Tibial nerve (tissue), 4 donors: ENCODE measurements at regions not wholly inside any gene's neighbourhood (a gene's known extent, or its start where the extent isn't known, plus 50 kb on each side); places are given as distances from the start of the nearest gene placed in this dataset.

Experiments
- DNase-seq, 2 donors: peaks; one replicate each; pipeline ENCODE4 v3.0.0-alpha.2; 2019; ENCODE audit warnings: low spot score in 2 of 2
- H3K27ac ChIP-seq, 4 donors: fragments of 200-600 bp; sonication (generic) in 3 of 4; one replicate each; pipeline ENCODE4 v1.5.1; 2017 to 2019; ENCODE audit warnings: mild to moderate bottlenecking in 1 of 4
- H3K27me3 ChIP-seq, 2 donors: fragments of 200-600 bp; sonication (generic) in 1 of 2; one replicate each; pipeline versions ENCODE4 v1.5.1 to v1.6.0; 2017 to 2019
- H3K36me3 ChIP-seq, 3 donors: fragments of 200-600 bp; sonication (generic); one replicate each; pipeline ENCODE4 v1.5.1; 2018 to 2019
- H3K4me1 ChIP-seq, 4 donors: fragments of 200-600 bp; sonication (generic) in 3 of 4; one replicate each; pipeline ENCODE4 v1.5.1; 2017 to 2019
- H3K4me3 ChIP-seq, 4 donors: fragments of 200-600 bp; sonication (generic) in 3 of 4; one replicate each; pipeline ENCODE4 v1.5.1; 2017 to 2019; ENCODE audit warnings: mild to moderate bottlenecking in 1 of 4, moderate library complexity in 1 of 4
- H3K9me3 ChIP-seq, 4 donors: fragments of 200-600 bp; sonication (generic) in 3 of 4; one replicate each; pipeline ENCODE4 v1.5.1; 2017 to 2019
- EP300 ChIP-seq, 2 donors: sonication (generic); formaldehyde crosslinking; IDR thresholded peaks; one replicate each; pipeline ENCODE4 v1.6.1; 2017; ENCODE audit warnings: antibody characterized with exemption in 2 of 2, mild to moderate bottlenecking in 1 of 2
- POLR2A ChIP-seq, 2 donors: fragments of 450-650 bp; IDR thresholded peaks; one replicate each; pipeline ENCODE4 v1.6.1; 2017; ENCODE audit warnings: antibody characterized with exemption in 2 of 2, mild to moderate bottlenecking in 2 of 2, moderate library complexity in 2 of 2
- WGBS, 2 donors: methylation state at CpG; one replicate each; pipeline ENCODE4 v1.1.5; 2018; 5-methylcytosine and 5-hydroxymethylcytosine counted together
- TF ChIP-seq, protein P1 (sequence below), 5 experiments: fragments of 200-600 bp in 3 of 5; fragments of 450-650 bp in 2 of 5; sonication (generic) in 3 of 5; IDR thresholded peaks; one replicate each; pipeline ENCODE4 v1.5.1; 2016 to 2019; ENCODE audit warnings: antibody characterized with exemption in 5 of 5, mild to moderate bottlenecking in 3 of 5, moderate library complexity in 2 of 5

DNA sequence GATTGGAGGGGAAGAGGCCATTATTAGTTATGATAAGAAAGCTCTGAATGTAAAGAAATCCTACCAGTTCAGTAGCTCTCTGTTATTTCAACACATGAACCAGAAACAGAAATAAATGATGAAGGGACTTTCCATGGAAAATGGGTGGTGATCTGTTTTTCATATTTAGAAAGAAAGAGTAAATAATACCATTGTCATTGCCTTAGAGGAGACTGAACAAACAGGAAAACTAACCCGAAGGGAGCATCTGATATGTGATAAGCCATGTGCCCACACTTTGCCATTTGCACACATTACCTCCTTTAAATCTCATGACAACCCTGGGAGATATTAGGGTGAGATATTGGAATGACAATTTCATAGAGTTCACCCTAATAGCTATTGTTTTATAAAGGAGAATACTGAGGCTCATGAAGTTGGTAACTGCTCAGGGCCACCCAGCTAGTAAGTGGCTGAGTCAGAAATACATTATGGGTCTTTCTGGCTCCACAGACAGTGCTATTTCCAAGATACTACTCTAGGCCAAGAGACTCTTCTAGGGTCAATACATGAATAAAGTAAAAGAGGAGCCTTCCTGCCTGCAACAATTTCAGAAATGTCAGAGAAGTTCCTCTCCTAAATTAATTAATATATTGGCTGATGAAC is 111.0 kb upstream of the SLIT3 start:
- Histone ChIP-seq H3K36me3 (no peaks in the 10 kb centered on the region), H3K27ac (peak overlapping the region in 1 of 4 donors; percentile 43), H3K9me3 (no peaks in the 10 kb centered on the region), H3K4me3 (no peak overlapping the region), H3K4me1 (peaks cover 0 to 8% (median 0%) of the 10 kb centered on the region in 4 donors), H3K27me3 (no peaks in the 10 kb centered on the region)
- 54 to 57% methylated on average over 1 of the region's 1 CpG for WGBS, 2 donors
- no peak for DNase-seq
- TF ChIP-seq, protein P1, sequence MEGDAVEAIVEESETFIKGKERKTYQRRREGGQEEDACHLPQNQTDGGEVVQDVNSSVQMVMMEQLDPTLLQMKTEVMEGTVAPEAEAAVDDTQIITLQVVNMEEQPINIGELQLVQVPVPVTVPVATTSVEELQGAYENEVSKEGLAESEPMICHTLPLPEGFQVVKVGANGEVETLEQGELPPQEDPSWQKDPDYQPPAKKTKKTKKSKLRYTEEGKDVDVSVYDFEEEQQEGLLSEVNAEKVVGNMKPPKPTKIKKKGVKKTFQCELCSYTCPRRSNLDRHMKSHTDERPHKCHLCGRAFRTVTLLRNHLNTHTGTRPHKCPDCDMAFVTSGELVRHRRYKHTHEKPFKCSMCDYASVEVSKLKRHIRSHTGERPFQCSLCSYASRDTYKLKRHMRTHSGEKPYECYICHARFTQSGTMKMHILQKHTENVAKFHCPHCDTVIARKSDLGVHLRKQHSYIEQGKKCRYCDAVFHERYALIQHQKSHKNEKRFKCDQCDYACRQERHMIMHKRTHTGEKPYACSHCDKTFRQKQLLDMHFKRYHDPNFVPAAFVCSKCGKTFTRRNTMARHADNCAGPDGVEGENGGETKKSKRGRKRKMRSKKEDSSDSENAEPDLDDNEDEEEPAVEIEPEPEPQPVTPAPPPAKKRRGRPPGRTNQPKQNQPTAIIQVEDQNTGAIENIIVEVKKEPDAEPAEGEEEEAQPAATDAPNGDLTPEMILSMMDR (IDR thresholded peaks at IDR 0.05) = no peak
- no peak for TF ChIP-seq EP300 (IDR thresholded peaks at IDR 0.05)
- no peak for TF ChIP-seq POLR2A (IDR thresholded peaks at IDR 0.05)

DNA sequence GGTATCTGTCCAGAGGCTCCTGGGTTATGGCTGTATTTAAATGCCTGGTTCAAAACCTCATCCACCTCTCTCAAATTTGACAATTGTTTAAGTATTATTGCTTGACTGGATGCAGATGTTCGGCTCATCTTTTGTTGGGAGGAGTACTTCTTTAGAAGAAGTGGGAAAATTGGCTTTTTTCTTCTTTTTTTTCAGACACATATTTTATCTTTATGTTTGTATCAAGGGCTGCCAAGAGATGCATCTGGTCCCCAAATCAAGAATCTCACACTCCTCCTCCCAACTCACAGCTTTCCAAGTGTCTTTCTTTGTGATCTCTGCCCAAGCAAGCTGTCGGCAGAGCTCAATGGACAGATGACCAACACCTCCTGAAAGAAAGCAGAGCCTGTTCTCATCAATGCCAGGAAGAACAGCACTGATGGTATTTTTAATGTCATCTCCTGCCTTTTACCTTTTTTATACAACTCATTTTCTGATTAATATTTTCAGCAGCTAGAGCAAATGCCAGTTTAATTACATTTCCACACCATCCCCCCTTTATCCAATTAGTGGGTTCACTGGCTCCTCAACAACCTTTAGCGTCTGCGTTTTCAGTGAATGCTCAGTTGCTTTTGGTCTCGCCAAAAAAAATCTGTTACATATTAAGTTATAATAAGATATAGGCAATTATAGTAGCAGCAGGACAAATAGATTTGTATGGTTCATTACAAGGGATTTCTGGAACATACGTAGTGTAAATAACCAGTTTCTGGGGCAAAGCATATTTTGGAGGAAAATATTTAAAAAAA is 110.3 kb upstream of the SLIT3 start:
- H3K27me3 ChIP-seq = no peaks in the 10 kb centered on the region
- H3K36me3 ChIP-seq = no peaks in the 10 kb centered on the region
- no peak overlapping the region for H3K4me3 ChIP-seq
- peak overlapping the region in 1 of 4 donors; percentile 48 for H3K27ac ChIP-seq
- peaks cover 0 to 1% (median 0%) of the 10 kb centered on the region in 4 donors for H3K4me1 ChIP-seq
- no peak for DNase-seq
- 69 to 77% methylated on average over 6 of the region's 6 CpGs for WGBS, 2 donors
- TF ChIP-seq, protein P1 (IDR thresholded peaks at IDR 0.05) = no peak
- TF ChIP-seq POLR2A (IDR thresholded peaks at IDR 0.05) (no peak), EP300 (IDR thresholded peaks at IDR 0.05) (no peak)
- H3K9me3 ChIP-seq = no peaks in the 10 kb centered on the region

DNA sequence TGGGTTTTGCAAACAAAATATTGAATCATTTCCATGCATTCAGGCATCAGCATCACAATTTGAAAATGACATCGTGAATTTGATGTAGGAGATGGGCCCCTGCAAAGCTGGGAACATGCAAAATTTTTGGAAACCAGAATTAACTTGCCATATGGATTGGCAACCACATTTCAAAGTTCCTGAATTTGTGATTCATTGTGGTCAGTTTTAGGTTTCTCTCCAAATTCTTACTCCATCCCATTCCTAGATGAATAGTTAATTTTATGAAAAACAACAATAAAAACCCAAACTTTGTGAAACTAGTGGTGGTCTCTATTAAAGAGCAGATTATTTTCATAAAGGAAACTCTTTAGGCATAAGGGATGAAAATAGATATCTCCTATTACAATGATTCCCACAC is 107.8 kb upstream of the SLIT3 start:
- H3K9me3 ChIP-seq = no peaks in the 10 kb centered on the region
- no peak overlapping the region for H3K4me3 ChIP-seq
- no peak for TF ChIP-seq POLR2A (IDR thresholded peaks at IDR 0.05)
- H3K27ac ChIP-seq = no peak overlapping the region
- DNase-seq = no peak
- no peaks in the 10 kb centered on the region for H3K4me1 ChIP-seq
- no peaks in the 10 kb centered on the region for H3K36me3 ChIP-seq
- no peaks in the 10 kb centered on the region for H3K27me3 ChIP-seq
- 77 to 87% methylated on average over 1 of the region's 1 CpG for WGBS, 2 donors

DNA sequence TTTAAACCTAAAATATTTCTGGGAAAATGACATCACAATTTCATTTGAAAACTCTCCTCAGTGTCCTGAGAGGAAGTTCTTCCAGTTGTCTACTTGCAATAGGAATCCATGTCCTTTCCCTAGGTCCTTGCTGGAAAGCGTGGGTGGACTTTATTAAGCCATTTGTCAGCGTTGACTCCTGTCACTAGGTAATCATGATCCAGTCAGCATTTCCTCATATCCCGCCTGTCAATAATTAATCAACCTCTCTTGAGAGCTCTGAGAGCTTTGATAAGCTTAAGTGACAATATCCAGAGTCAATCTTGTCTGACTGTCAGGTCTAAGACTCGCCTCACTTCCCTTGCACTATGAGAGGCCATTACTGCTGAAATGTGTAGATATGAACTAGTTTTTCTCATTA is 107.2 kb upstream of the SLIT3 start:
- Histone ChIP-seq H3K9me3 (no peaks in the 10 kb centered on the region), H3K4me3 (no peak overlapping the region), H3K27me3 (no peaks in the 10 kb centered on the region), H3K4me1 (no peaks in the 10 kb centered on the region), H3K36me3 (no peaks in the 10 kb centered on the region), H3K27ac (no peak overlapping the region)
- TF ChIP-seq EP300 (IDR thresholded peaks at IDR 0.05) (no peak), POLR2A (IDR thresholded peaks at IDR 0.05) (no peak)
- TF ChIP-seq, protein P1 (IDR thresholded peaks at IDR 0.05) = no peak
- WGBS, 2 donors = 89% methylated on average over 4 of the region's 4 CpGs
- DNase-seq = no peak

DNA sequence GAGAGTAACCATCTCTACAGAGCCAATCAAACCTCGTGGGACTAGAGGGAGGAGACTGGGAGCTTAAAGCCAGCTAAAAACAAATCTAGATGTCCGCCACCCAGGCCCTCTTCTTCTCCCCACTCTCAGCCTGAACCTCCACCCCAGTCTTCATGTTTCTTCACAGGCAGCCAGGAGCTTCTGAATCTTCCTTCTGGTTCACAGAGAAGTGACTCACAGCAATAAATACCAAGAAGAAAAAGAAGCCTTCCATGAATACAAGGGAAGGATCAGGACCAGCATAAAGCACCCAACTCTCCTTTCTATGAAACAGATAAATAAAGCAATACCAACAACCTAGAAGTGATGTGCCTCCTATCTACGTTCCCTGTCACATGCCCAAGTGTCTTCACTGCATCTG is 103.3 kb upstream of the SLIT3 start:
- no peak for DNase-seq
- TF ChIP-seq EP300 (IDR thresholded peaks at IDR 0.05) = no peak
- TF ChIP-seq POLR2A (IDR thresholded peaks at IDR 0.05) = no peak
- TF ChIP-seq, protein P1 (IDR thresholded peaks at IDR 0.05) = no peak
- H3K27ac ChIP-seq = no peak overlapping the region
- H3K36me3 ChIP-seq = no peaks in the 10 kb centered on the region
- WGBS, 2 donors = 67 to 70% methylated on average over 3 of the region's 3 CpGs
- no peaks in the 10 kb centered on the region for H3K4me1 ChIP-seq
- H3K4me3 ChIP-seq = no peak overlapping the region
- H3K9me3 ChIP-seq = no peaks in the 10 kb centered on the region
- H3K27me3 ChIP-seq = no peaks in the 10 kb centered on the region
